Osteoblast (primary cell): ENCODE measurements at regions not wholly inside any gene's neighbourhood (a gene's known extent, or its start where the extent isn't known, plus 50 kb on each side); places are given as distances from the start of the nearest gene placed in this dataset.

ENCODE experiments used
- DNase-seq: peaks from one replicate; pipeline ENCODE4 v3.0.0; 2011; ENCODE audit warnings: low spot score, mixed read lengths; ENCODE audit not compliant: insufficient read length; ENCODE audit errors: missing footprints
- H2AFZ ChIP-seq: 2 replicates; pipeline ENCODE4 v1.6.0; 2011; ENCODE audit warnings: mild to moderate bottlenecking, low read length
- H3K27ac ChIP-seq: 2 replicates; pipeline ENCODE4 v1.5.1; 2011; ENCODE audit warnings: mild to moderate bottlenecking, low read depth, low read length, moderate library complexity
- H3K27me3 ChIP-seq: 2 replicates; pipeline ENCODE4 v1.6.0; 2012; ENCODE audit warnings: mild to moderate bottlenecking, control low read depth, inconsistent platforms, low read length, moderate library complexity; ENCODE audit not compliant: insufficient read depth
- H3K36me3 ChIP-seq: 2 replicates; pipeline ENCODE4 v1.5.1; 2011; ENCODE audit warnings: mild to moderate bottlenecking, low read length, control low read depth, moderate library complexity; ENCODE audit not compliant: insufficient read depth
- H3K4me1 ChIP-seq: 2 replicates; pipeline ENCODE4 v1.5.1; 2011; ENCODE audit warnings: mild to moderate bottlenecking, low read length, control low read depth, moderate library complexity; ENCODE audit not compliant: insufficient read depth
- H3K4me2 ChIP-seq: 2 replicates; pipeline ENCODE4 v1.6.0; 2011; ENCODE audit warnings: mild to moderate bottlenecking, low read length; ENCODE audit not compliant: insufficient read depth
- H3K4me3 ChIP-seq: fragments of 200-600 bp; sonication (generic); 3 replicates; pipeline ENCODE4 v1.5.1; 2012; ENCODE audit warnings: mild to moderate bottlenecking, low read length, inconsistent platforms; ENCODE audit not compliant: insufficient read depth
- H3K79me2 ChIP-seq: 2 replicates; pipeline ENCODE4 v1.6.0; 2012; ENCODE audit warnings: mild to moderate bottlenecking, low read length, control low read depth, inconsistent platforms; ENCODE audit not compliant: insufficient read depth
- H3K9me3 ChIP-seq: 2 replicates; pipeline ENCODE4 v1.5.1; 2011; ENCODE audit warnings: low read depth, low read length, control low read depth
- H4K20me1 ChIP-seq: 2 replicates; pipeline ENCODE4 v1.6.0; 2012; ENCODE audit warnings: mild to moderate bottlenecking, low read length, control low read depth; ENCODE audit not compliant: insufficient read depth
- CTCF ChIP-seq: IDR thresholded peaks from 2 replicates; pipeline ENCODE4 v1.5.1; 2011; ENCODE audit warnings: mild to moderate bottlenecking, low read depth, low read length, moderate library complexity; ENCODE audit errors: extremely low read depth

- no peak for DNase-seq
- TF ChIP-seq CTCF, result no peak
- no peak overlapping the region for H3K4me2 ChIP-seq
Observed at GRCh38 chr22:27495325-27495724, 306.2 kb downstream of the MN1 start.

GRCh38 chr22:27499121-27499520, 302.4 kb downstream of the MN1 start:
- no peak for DNase-seq
- Histone ChIP-seq H3K36me3 (no peaks in the 10 kb centered on the region), H3K4me2 (no peak overlapping the region), H4K20me1 (no peaks in the 10 kb centered on the region), H3K27ac (no peak overlapping the region), H3K4me3 (no peak overlapping the region), H3K79me2 (no peaks in the 10 kb centered on the region), H3K27me3 (no peaks in the 10 kb centered on the region), H3K9me3 (no peaks in the 10 kb centered on the region), H2AFZ (no peak overlapping the region), H3K4me1 (no peaks in the 10 kb centered on the region)
- no peak for TF ChIP-seq CTCF

More at GRCh38 chr22:27495325-27495724, 306.2 kb downstream of the MN1 start:
- Histone ChIP-seq H3K79me2 (no peaks in the 10 kb centered on the region), H3K27ac (no peak overlapping the region), H3K4me3 (no peak overlapping the region), H3K36me3 (no peaks in the 10 kb centered on the region), H4K20me1 (no peaks in the 10 kb centered on the region), H3K9me3 (no peaks in the 10 kb centered on the region), H3K4me1 (no peaks in the 10 kb centered on the region), H3K27me3 (no peaks in the 10 kb centered on the region), H2AFZ (no peak overlapping the region)

- Histone ChIP-seq H3K9me3 (no peaks in the 10 kb centered on the region), H3K79me2 (no peaks in the 10 kb centered on the region), H3K4me1 (no peaks in the 10 kb centered on the region), H3K27me3 (no peaks in the 10 kb centered on the region), H3K4me3 (no peak overlapping the region), H3K27ac (no peak overlapping the region), H3K4me2 (no peak overlapping the region), H3K36me3 (no peaks in the 10 kb centered on the region), H4K20me1 (no peaks in the 10 kb centered on the region), H2AFZ (no peak overlapping the region)
- DNase-seq, result no peak
- no peak for TF ChIP-seq CTCF
Observed at GRCh38 chr22:27501191-27501936, 300.2 kb downstream of the MN1 start.

- Histone ChIP-seq H2AFZ (no peak overlapping the region), H3K27me3 (no peaks in the 10 kb centered on the region), H3K79me2 (no peaks in the 10 kb centered on the region), H4K20me1 (no peaks in the 10 kb centered on the region), H3K27ac (no peak overlapping the region), H3K4me2 (no peak overlapping the region), H3K9me3 (no peaks in the 10 kb centered on the region), H3K4me1 (peaks cover 4% of the 10 kb centered on the region), H3K4me3 (no peak overlapping the region), H3K36me3 (no peaks in the 10 kb centered on the region)
- DNase-seq, result no peak
- TF ChIP-seq CTCF, result no peak
Observed at GRCh38 chr22:27502327-27502726, 299.2 kb downstream of the MN1 start.
